Fibroblast of lung (primary cell): ENCODE measurements at regions not wholly inside any gene's neighbourhood (a gene's known extent, or its start where the extent isn't known, plus 50 kb on each side); places are given as distances from the start of the nearest gene placed in this dataset.

Experiments used
- DNase-seq, 2 donors: peaks; one replicate each; pipeline versions ENCODE4 v3.0.0 to v3.0.0-alpha.2; 2010; ENCODE audit warnings: low read depth in 2 of 2
- H2AFZ ChIP-seq: 2 replicates; pipeline ENCODE4 v1.5.1; 2012; ENCODE audit warnings: low read length, control low read depth, inconsistent platforms
- H3K27ac ChIP-seq: 2 replicates; pipeline ENCODE4 v1.5.1; 2011; ENCODE audit warnings: low read length, control low read depth; ENCODE audit not compliant: insufficient read depth
- H3K27me3 ChIP-seq: 2 replicates; pipeline ENCODE4 v1.5.1; 2011; ENCODE audit warnings: mild to moderate bottlenecking, low read length; ENCODE audit not compliant: control insufficient read depth, insufficient read depth
- H3K36me3 ChIP-seq: 2 replicates; pipeline ENCODE4 v1.5.1; 2011; ENCODE audit warnings: low read length; ENCODE audit not compliant: control insufficient read depth, insufficient read depth
- H3K4me1 ChIP-seq: 2 replicates; pipeline ENCODE4 v1.5.1; 2011; ENCODE audit warnings: low read length; ENCODE audit not compliant: control insufficient read depth, insufficient read depth; ENCODE audit errors: extremely low read depth
- H3K4me2 ChIP-seq: 2 replicates; pipeline ENCODE4 v1.5.1; 2011; ENCODE audit warnings: low read length, control low read depth; ENCODE audit not compliant: insufficient read depth; ENCODE audit errors: extremely low read depth
- H3K4me3 ChIP-seq, 4 experiments: fragments of 200-600 bp in 1 of 4; sonication (generic) in 1 of 4; replicated peaks in 1 of 4; 2 replicates each; pipeline ENCODE4 v1.5.1; 2011 to 2016; ENCODE audit warnings: low read length in 4 of 4, low read depth in 3 of 4, mild to moderate bottlenecking in 3 of 4, control low read depth in 2 of 4, inconsistent platforms in 1 of 4, mixed read lengths in 1 of 4; ENCODE audit not compliant: insufficient read depth in 1 of 4; ENCODE audit errors: control extremely low read depth in 1 of 4
- H3K79me2 ChIP-seq: 2 replicates; pipeline ENCODE4 v1.5.1; 2012; ENCODE audit warnings: mild to moderate bottlenecking, low read length, inconsistent platforms; ENCODE audit not compliant: control insufficient read depth, insufficient read depth
- H3K9ac ChIP-seq: 2 replicates; pipeline ENCODE4 v1.5.1; 2011; ENCODE audit warnings: mild to moderate bottlenecking, low read length, control low read depth; ENCODE audit not compliant: insufficient read depth
- H3K9me3 ChIP-seq: 2 replicates; pipeline ENCODE4 v1.5.1; 2012; ENCODE audit warnings: low read depth, low read length; ENCODE audit not compliant: control insufficient read depth, insufficient read depth
- H4K20me1 ChIP-seq: 2 replicates; pipeline ENCODE4 v1.5.1; 2011; ENCODE audit warnings: low read length; ENCODE audit not compliant: control insufficient read depth, insufficient read depth; ENCODE audit errors: extremely low read depth
- EZH2 ChIP-seq: IDR thresholded peaks from 2 replicates; pipeline ENCODE4 v1.5.1; 2012; ENCODE audit warnings: low read length, control low read depth, mild to moderate bottlenecking; ENCODE audit errors: missing control alignments
- TF ChIP-seq, protein P1 (sequence below), 2 donors: IDR thresholded peaks in 1 of 2; conservative IDR thresholded peaks in 1 of 2; 1 replicate in 1 of 2; 2 replicates in 1 of 2; pipeline ENCODE4 v1.5.1; 2011 to 2012; ENCODE audit warnings: low read length in 2 of 2, control low read depth in 1 of 2, inconsistent platforms in 1 of 2, low read depth in 1 of 2, mild to moderate bottlenecking in 1 of 2

DNA sequence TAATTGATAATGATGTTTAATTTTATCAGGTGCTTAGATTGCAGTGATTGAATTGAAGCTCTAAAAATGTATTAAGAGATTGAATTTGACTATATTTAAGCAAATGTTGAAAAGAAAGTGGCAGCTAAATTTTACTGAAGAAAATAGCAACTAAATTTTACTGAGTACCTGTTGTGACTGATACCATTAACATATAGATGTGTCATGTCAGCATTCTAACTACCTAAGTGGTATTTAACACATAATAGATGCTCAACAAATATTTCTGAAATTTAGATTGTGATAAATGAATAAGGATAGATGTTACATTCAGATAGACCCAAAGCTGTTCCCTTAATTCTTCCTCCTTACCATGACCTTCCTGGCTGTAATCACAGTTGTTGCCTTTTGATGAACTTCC is 350.9 kb upstream of the VWC2 start:
- Histone ChIP-seq H4K20me1 (no peaks in the 10 kb centered on the region), H3K79me2 (no peaks in the 10 kb centered on the region), H2AFZ (no peak overlapping the region), H3K9me3 (no peaks in the 10 kb centered on the region), H3K27me3 (no peaks in the 10 kb centered on the region), H3K27ac (no peak overlapping the region), H3K9ac (no peak overlapping the region), H3K36me3 (no peaks in the 10 kb centered on the region), H3K4me3 (no peak overlapping the region), H3K4me1 (no peaks in the 10 kb centered on the region), H3K4me2 (no peak overlapping the region)
- DNase-seq = no peak
- TF ChIP-seq EZH2 = no peak
- TF ChIP-seq, protein P1, sequence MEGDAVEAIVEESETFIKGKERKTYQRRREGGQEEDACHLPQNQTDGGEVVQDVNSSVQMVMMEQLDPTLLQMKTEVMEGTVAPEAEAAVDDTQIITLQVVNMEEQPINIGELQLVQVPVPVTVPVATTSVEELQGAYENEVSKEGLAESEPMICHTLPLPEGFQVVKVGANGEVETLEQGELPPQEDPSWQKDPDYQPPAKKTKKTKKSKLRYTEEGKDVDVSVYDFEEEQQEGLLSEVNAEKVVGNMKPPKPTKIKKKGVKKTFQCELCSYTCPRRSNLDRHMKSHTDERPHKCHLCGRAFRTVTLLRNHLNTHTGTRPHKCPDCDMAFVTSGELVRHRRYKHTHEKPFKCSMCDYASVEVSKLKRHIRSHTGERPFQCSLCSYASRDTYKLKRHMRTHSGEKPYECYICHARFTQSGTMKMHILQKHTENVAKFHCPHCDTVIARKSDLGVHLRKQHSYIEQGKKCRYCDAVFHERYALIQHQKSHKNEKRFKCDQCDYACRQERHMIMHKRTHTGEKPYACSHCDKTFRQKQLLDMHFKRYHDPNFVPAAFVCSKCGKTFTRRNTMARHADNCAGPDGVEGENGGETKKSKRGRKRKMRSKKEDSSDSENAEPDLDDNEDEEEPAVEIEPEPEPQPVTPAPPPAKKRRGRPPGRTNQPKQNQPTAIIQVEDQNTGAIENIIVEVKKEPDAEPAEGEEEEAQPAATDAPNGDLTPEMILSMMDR (conservative IDR thresholded peaks at IDR 0.05 in 1 of 2, IDR thresholded peaks at IDR 0.05 in 1 of 2; ENCODE audit: low read depth in 1 of 2, low read length in 2 of 2) = no peak

DNA sequence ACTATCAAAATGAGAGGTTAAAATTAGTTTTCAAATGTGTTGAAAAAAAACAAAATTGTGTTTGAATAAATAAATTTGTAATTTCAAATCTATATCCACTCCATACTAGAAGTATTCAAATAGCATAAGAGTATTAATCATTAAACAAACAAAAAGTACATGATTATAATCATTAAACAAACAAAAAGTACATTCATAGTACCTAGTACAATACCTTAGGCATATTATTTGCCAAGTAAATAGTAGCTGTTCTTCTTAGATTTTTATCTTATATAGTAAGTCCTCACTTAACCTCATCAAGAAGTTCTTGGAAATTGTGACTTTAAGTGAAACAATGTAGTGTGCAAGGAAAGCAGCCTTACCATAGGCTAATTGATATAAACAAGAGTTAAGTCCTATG is 349.3 kb upstream of the VWC2 start:
- H3K27ac ChIP-seq = no peak overlapping the region
- no peak overlapping the region for H3K9ac ChIP-seq
- H2AFZ ChIP-seq = no peak overlapping the region
- H3K36me3 ChIP-seq = no peaks in the 10 kb centered on the region
- H4K20me1 ChIP-seq = no peaks in the 10 kb centered on the region
- no peak for TF ChIP-seq EZH2
- TF ChIP-seq, protein P1 (conservative IDR thresholded peaks at IDR 0.05 in 1 of 2, IDR thresholded peaks at IDR 0.05 in 1 of 2; ENCODE audit: low read depth in 1 of 2, low read length in 2 of 2) = no peak
- H3K4me1 ChIP-seq = no peaks in the 10 kb centered on the region
- H3K79me2 ChIP-seq = no peaks in the 10 kb centered on the region
- no peak overlapping the region for H3K4me3 ChIP-seq
- no peaks in the 10 kb centered on the region for H3K27me3 ChIP-seq
- no peak overlapping the region for H3K4me2 ChIP-seq
- H3K9me3 ChIP-seq = no peaks in the 10 kb centered on the region
- DNase-seq = no peak

GRCh38 chr7:49425277-49425818 is 348.1 kb upstream of the VWC2 start:
- no peaks in the 10 kb centered on the region for H3K36me3 ChIP-seq
- no peaks in the 10 kb centered on the region for H3K4me1 ChIP-seq
- H2AFZ ChIP-seq = no peak overlapping the region
- H3K4me3 ChIP-seq = no peak overlapping the region
- no peak overlapping the region for H3K9ac ChIP-seq
- no peaks in the 10 kb centered on the region for H3K9me3 ChIP-seq
- H4K20me1 ChIP-seq = no peaks in the 10 kb centered on the region
- no peaks in the 10 kb centered on the region for H3K27me3 ChIP-seq
- no peak overlapping the region for H3K27ac ChIP-seq
- DNase-seq = no peak
- TF ChIP-seq, protein P1 (conservative IDR thresholded peaks at IDR 0.05 in 1 of 2, IDR thresholded peaks at IDR 0.05 in 1 of 2; ENCODE audit: low read depth in 1 of 2, low read length in 2 of 2) = no peak
- TF ChIP-seq EZH2 = no peak
- no peak overlapping the region for H3K4me2 ChIP-seq
- no peaks in the 10 kb centered on the region for H3K79me2 ChIP-seq
